T47D (cell line): ENCODE measurements at regions not wholly inside any gene's neighbourhood (a gene's known extent, or its start where the extent isn't known, plus 50 kb on each side); places are given as distances from the start of the nearest gene placed in this dataset.
"Not testable (repeated sequence)": the region's sequence is repeated elsewhere in the genome, so short reads cannot be mapped to it uniquely, and the experiment has no call there.

ENCODE experiments used
- DNase-seq, 2 experiments: peaks; one replicate each; pipeline versions ENCODE4 v3.0.0 to v3.0.0-alpha.2; 2011 to 2012; ENCODE audit warnings: low read depth in 1 of 2, low spot score in 1 of 2
- JUND ChIP-seq: IDR thresholded peaks from 2 replicates; pipeline ENCODE4 v1.6.1; 2012; ENCODE audit warnings: low read depth
- in situ Hi-C: cut with HindIII; loops from 2 replicates; pipeline ENCODE4 v1.10.0; 2016; ENCODE audit warnings: low sequenced_read_pairs, low pct_unique_long_range_greater_than_20kb

GRCh38 chr7:17095931-17096330, 202.5 kb upstream of the AHR start:
- no peak for TF ChIP-seq JUND
- DNase-seq: no peak
- in situ Hi-C loops: no loop called here

GRCh38 chr7:17097668-17098297, 200.7 kb upstream of the AHR start:
- in situ Hi-C loops: no loop called here
- DNase-seq: no peak
- no peak for TF ChIP-seq JUND

DNA sequence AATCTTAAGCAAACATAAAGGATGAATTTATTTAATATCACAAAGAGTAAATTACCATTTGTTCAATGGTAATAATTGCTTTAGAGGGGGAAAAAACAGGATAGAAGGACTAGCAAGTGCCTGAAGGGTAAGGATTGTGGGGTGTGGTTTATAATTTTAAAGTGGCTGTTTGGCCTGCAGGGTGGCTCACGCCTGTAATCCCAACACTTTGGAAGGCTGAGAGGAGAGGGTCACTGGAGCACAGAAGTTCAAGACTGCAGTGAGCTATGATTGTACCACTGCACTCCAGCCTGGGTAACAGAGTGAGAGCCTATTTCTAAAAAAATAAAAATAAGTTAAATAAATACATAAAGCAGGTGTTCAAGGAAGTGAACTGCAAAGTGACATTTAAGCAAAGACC, 199.9 kb upstream of the AHR start:
- no peak for TF ChIP-seq JUND
- DNase-seq: no peak
- in situ Hi-C loops: no loop called here

DNA sequence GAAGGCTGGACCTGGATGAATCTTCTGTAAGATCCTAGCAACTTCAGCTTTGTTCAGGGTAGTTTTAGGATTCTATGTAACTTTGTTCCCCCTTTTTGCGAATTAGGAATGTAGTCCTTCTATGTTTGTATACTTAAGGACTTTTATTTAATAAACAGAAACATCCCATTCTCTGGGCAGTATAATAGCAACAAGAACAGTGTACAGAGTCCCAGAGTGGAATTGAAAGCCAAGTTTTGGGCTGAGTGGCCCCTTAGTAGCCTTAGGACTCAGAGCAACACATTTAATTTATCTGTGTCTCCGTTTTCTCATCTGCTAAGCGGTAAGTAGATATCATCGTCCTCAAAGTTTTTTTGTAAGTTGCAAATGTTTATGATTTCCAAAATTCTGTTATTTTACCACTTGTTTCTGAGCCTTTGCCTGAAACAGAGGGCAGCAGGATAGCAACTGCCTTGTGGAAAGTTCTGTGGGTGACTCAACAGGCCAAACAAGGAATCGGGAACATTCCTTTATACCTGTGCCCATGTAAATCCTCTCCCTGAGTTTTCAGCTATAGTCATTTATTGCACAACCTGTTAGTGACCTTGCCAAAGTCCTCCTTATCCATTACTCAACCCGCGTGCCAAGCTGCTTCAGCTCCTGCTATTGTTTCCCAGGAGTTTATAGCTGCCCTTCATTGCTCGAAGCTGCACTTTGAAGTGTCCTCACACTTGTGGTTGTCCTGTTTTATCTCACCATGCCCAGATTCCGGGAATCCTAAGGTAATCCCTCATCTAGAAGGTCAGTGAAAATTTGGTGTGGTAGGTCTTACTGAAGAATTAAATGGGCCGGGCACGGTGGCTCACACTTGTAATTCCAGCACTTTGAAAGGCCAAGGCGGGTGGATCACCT, 199.1 kb upstream of the AHR start:
- in situ Hi-C loops: no loop called here
- no peak for TF ChIP-seq JUND
- DNase-seq: peak; percentile 20 to 86

DNA sequence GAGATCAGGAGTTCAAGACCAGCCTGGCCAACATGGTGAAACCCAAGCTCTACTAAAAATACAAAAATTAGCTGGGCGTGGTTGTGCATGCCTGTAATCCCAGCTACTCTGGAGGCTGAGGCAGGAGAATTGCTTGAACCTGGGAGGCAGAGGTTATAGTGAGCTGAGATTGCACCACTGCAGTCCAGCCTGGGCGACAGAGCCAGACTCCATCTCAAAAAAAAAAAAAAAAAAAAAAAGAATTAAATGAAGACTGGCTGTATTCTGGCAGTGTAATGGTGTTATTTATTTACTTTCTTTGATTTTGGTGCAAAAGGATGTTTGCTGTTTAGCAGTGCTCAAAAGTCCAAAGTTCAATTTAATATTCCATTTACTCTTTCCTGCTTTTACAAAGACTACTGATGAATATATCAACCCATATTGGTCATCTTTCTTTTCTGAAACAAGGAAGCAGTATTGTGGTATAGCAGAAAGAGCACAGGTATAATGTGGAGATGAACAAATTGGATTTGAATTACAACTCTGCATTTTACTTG, 198.4 kb upstream of the AHR start:
- in situ Hi-C loops: not testable (repeated sequence)

GRCh38 chr7:17101207-17101696, 197.2 kb upstream of the AHR start:
- in situ Hi-C loops: no loop called here
- TF ChIP-seq JUND: no peak
- DNase-seq: no peak

More for the DNA sequence above, 198.4 kb upstream of the AHR start:
- DNase-seq: not testable (repeated sequence)

- in situ Hi-C loops: no loop called here
- no peak for TF ChIP-seq JUND
- DNase-seq: no peak
Measured at GRCh38 chr7:17103170-17103569, 195.3 kb upstream of the AHR start.

DNA sequence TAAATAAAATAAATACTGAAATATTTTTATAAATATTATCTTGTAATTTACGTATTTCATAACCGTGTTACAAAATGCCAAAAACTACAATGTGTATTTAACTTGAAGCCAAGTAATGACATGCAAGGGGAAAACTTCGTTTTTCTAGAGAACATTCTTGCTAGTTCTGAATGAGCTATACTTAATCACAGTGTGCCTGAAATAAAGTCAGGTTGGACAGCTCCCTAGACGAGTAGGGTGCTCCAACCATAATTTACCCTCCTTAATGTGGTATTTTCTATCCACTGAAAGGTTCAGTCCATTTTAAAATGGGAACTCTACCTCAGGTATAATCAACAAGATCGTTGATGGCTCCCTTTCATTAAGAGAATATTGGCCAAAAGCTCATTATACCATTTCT, 194.5 kb upstream of the AHR start:
- in situ Hi-C loops: no loop called here
- TF ChIP-seq JUND: no peak
- DNase-seq: peak in 1 of 2 experiments; percentile 25

DNA sequence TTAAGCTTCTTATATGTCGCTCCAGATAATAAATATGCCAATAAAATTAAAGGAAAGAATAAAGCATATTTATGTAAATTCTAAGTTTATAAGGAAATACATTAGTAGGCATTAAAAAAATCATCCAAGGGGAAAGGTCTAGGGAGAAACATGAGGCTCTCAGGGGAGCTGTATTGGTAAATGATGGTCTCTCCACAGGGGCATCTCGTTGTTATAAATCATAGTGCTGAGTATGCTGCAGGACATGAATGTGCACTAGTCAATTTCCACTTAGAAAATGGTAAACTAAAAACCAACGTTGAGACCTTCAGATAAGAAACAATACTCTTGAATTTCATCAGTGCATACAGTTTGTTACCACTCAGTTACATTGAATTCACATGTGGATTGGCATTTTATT, 194.0 kb upstream of the AHR start:
- TF ChIP-seq JUND: no peak
- in situ Hi-C loops: no loop called here
- no peak for DNase-seq

GRCh38 chr7:17105701-17106100, 192.8 kb upstream of the AHR start:
- in situ Hi-C loops: no loop called here
- TF ChIP-seq JUND: no peak
- DNase-seq: no peak

DNA sequence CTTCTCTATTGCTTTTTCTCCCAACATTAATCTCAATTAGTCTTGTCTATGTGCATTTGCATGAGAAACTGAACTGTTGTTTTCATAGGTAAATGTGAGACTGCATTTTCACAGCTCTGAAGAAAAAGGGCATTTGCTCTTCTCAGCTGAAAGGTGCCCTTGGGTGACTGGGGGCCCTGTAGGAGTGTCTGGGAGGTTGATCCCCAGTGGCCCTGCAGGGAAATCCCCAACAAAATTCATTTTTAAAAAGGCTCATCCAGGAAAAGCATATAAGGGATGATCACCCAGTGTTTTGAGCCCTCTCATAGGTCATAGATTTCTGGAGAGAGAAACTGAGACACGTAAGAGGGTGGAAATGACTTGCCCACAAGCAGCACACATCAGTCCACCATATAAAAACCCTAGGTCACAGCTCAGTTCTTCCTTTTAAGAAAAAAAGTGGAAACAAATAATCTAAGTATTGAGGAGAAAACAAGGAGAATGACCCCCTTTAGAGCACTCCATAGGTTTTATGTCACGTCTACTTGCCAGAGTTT, 190.3 kb upstream of the AHR start:
- no peak for TF ChIP-seq JUND
- no peak for DNase-seq
- in situ Hi-C loops: no loop called here

DNA sequence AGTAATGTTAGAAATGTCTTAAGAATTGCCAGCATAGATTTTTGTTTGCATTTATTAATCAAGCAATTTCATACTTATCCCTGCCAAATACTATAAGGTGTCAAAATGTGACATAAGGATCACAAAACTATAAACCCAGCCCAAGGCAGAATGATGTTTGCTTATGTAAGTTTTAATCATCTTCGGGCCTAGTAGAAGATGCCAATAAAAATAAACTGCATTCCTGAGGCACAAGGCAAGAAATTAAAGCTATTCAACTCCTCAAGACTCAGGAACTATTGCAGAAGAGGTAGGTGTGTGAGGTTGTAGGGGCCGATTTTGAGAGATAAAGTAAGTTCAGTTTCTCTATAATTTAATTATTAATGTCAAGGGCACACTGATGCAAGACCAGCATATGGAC, 189.4 kb upstream of the AHR start:
- TF ChIP-seq JUND: no peak; the same call in 1 of the 2 replicates
- DNase-seq: peak in 1 of 2 experiments; percentile 66
- in situ Hi-C loops: no loop called here

GRCh38 chr7:17113770-17114169, 184.7 kb upstream of the AHR start:
- in situ Hi-C loops, DNase-seq: not testable (repeated sequence)
